ENCODE measurements at regions not wholly inside any gene's neighbourhood (a gene's known extent, or its start where the extent isn't known, plus 50 kb on each side); places are given as distances from the start of the nearest gene placed in this dataset.

DNA sequence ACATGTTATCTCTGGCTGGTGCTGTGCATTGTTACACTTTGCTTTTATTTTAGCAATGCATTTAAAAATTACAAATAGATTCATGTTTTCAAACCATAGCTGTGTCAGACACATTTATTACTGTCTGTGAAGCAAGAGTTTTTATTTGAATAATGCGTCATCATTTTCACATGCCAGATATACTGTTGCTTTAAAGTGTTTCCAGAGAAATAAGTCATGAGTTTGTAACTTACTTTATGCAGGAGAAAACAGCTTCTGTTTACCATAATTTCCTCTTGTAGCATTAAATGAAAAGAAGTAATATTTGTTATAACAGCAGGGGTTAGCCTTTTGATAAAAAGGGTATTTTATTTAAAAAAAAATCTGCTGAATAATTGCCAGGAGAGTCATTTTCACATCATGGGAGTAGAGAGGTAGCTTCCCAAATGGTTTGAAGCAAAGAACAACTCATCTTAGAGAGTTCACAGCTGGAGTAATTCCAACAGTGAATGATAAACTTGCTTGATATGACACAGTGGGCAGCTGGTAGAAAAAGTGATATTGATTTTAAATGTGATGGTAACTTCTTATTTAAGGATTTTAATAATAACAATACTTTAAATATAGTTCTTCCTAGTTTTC, 1274.5 kb upstream of the CRIM1 start:
- DNase-seq: no peak

DNA sequence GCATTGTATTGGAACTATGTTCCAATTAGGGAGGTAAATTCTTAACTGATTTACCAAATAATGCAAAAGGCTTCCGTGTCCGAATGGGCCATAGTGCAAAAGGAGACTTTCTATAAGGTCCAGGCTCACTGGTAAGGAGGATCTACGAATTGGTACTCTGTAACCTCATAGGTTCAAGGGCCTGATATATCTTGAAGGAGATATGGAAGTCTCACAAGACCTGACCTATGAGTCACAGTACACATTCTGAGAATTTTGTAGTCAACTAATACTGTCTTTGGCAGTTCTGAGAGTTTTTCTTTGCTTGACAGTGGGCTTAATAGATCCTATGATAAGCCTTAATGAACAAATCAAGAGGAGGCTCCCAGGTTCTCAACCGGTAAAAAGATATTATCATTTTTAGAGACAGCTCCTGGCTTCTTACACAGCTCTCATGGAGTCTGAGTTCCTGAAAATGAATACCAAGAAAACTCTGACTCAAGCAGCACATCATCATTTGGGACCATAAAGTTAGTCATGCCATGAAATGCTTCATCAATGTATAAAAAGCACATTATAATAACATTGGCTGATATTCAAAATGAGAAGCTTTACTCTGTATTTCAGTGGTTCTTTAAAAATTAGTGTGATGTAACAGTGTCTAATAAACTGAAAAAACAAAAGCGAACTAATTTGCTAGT, 1275.2 kb upstream of the CRIM1 start:
- DNase-seq: no peak

DNA sequence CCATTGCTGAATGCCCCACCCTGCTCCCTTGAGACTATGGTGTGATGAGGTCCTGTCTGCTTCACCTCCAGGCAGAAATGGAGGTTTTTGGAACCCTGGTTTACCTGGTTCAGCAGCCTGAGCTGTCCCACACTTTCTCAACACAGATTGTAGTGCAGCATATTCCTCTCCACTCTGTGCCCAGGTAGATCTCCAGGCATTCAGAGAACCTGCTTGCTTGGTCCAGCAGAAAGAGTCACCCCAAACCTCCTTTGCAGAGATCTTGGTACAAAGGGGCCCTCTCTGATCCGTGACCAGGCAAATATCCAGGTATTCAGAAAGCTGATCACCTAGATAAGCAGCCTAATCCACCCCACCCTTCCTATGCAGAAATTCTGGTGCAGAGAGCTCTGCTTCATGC, 1288.2 kb upstream of the CRIM1 start:
- DNase-seq: no peak

DNA sequence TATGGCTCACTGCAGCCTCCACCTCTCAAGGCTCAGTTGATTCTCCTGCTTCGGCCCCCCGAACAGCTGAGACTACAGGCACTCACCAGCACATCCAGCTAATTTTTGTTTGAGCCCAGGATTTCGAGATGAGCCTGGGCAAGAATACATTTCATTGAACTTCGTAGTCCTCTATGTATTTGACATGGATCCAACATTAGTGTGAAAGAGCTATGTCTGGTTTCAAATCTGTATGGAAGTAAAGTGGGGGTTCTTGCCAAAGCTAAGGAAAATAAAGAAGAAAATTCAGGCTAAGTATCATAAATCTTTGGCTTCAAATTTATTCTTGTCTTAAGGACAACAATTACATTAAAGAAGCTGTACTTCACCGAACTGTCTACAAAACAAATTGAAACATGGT, 1291.7 kb upstream of the CRIM1 start:
- no peak for DNase-seq

DNA sequence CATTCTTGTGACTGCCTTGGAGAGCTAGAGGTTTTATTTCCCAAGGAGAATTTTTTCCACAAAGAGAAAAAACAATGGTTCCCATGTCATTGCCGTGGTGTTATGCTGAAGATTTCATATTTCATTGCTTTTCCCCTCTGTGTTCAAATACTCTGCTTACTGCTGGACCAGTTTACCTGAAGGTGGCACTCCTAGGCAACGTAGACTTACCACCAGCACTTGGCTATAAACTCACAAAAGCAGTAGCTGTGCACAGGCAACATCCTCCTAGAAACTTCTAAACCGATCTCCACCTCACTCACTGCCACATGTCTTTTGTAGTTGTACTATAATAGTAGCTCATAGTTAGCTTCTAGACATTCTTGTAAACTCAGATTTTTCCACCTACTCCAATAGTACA, 1319.7 kb upstream of the CRIM1 start:
- DNase-seq: no peak

DNA sequence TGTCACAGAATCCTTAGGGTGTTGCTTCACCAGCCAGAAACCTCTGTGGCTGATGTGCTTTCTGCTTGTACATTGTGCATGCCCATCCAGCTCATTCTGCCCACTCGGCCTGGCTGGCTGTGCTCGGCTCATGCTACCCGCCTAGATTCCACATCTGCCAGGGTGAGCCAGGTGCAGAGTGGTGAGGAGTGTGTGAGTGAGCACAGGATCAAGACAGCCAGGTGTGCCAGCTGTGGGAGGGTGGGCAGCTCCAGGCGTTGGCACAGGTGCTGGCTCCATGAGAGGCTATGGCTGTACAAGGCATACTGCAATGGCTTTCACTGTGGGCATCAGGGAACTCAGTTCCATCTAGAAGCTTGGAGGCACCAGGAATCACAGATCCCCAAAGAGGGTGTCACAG, 1321.8 kb upstream of the CRIM1 start:
- DNase-seq: no peak

DNA sequence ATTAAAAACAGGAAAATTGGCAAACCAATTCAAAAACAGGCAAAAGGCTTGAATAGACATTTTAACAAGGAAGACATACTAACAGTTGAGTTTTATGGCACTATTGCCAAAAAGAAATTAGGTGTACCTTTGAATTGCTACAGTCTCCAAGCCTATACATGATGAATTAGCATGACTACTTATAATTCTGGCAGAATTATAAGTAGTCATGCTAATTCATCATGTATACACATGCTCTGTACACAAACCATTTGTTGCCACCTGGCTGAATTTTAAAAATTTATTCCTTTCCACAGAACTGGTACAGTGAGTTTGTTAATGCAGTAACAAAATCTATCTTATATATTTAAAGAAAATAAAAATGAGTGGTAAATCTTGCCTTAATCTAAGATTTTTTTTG, 1332.0 kb upstream of the CRIM1 start:
- no peak for DNase-seq

DNA sequence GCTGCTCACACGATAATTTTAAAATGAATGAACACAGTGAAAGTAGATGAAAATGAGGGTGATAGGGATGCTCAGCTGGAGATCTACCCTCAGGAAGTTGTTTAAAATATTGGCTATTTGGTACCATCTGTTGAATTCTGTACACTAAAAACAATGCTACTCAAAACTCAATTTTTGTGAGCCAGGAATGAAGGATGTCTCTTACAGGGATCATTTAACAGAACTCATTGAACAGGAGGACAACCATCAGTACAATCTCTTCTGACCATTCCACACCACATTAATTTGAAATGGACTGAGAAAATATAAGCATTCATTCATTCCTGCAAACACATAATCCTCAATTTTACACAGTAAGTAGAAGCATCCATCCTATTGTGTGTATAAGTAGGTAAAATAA, 1355.1 kb upstream of the CRIM1 start:
- DNase-seq: no peak

DNA sequence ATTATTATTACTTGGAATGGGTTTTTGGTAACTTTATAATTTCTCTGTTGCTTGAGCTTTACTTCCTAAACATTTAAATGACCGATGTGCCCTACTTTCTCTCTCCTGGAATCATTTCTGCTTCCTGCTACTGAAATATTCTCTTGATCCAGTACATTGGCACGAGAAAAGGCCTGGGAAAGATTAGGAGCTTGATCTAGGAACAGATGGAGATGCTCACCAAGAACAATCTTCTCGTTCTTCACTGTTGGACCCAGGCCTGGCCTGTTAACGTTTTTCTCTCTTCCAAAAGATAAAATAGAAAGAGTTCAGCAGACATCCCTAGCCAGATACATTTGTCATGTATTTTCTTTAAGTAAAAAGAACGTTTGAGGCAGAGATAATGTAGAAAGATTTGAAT, 1356.8 kb upstream of the CRIM1 start:
- DNase-seq: no peak

DNA sequence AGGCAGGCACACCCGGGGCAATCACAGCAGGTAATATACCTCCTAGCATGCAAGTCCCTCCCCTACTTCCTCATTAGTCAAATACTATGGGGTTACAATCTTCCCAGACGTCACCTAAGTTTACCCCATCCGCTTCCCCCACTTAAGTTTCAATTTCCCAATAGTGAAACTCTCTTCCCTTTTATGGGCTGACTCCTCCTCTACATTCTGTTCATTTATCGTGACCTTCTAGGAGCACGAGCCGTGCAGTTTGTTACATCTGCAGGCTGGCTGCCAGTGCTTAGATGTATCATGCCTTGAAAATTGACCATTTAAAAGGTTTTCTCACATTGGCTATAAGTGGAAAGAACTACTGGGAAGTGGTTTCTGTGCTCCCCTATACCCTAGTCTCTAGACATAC, 1357.8 kb upstream of the CRIM1 start:
- DNase-seq: no peak

DNA sequence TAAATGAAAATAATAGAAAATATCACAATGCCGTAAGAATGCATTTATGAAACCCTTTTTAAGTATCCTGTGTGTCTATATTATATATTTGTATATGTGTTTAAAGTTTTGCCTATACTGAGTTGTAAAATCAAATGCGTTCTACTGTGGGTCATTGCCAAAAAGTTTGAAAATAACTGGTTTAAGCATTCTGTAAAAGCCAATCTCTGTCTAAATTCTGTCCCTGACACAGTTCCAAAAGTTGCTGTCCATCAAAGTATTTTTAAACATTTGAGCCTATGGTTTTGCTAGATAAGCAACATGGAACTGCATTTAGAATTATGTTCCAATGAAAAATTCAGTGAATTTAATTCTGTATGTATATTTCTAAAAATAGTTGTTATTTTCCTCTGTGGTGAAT, 1360.4 kb upstream of the CRIM1 start:
- no peak for DNase-seq

DNA sequence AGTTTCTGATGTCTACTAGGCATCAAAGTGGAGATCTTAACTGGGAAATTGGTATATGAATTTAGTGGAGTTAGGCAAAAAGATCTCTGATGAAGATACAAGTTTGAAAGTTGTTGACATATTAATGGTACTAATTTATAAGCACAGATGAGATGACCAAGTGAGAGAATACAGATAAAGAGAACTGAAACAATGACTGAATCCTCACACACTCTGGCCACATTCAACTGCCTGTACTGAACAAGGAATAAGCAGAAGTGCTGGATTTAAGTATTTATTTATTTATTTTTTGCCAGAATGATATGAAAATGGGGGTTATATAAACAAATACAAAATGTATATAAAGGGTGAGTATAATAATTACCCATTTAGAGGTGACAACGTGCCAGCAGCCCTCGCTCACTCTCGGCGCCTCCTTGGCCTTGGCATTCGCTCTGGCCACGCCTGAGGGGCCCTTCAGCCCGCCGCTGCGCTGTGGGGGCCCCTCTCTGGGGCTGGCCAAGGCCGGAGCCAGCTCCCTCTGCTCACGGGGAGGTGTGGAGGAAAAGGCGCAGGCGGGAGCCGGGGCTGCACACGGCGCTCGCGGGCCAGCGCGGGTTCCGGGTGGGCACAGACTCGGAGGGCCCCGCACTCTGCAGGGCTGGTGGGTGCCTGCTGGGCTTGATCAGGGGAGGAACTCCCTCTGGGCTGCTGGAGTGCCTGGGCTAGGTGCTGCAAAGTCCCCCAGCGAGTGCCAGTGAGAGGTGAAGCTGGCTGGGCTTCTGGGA, 1363.9 kb upstream of the CRIM1 start:
- DNase-seq: no peak

DNA sequence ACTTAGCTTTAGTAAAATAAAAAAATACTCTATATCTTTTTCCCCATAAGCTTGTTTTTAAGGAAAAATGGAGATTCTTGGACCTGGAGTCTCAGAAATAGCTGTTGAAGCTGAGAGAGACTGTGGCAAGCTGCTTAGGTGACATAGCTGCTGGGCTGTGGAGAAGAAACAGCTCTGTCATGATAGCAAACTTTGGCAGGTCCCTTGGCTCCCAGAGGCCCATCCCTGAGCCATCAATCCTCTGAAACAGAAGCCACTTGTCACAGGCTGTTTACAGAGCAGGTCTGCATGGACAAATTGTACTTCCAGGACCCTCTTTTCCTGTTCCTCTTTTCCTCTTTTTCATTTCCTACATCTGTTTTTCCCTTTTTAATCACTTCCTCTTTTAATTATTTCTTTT, 1370.1 kb upstream of the CRIM1 start:
- no peak for DNase-seq

DNA sequence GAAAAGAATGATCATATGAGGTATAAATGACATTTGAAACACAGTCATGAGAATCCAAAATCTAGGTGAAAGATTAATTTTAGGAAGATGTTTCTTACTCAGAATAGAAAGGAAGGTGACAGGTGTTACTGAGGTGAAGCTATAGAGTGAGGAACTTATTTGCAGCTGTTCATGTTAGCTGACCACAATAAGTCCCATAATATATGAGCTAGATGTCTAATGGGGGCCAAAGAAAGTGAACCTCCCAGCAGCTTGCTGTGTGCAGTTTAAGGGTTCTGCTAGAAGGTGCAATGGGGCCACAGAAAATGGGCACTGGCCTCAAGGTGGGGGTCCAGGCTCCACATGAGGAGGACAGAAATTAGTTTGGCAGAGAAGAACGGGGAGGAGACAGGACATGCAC, 1374.9 kb upstream of the CRIM1 start:
- no peak for DNase-seq

DNA sequence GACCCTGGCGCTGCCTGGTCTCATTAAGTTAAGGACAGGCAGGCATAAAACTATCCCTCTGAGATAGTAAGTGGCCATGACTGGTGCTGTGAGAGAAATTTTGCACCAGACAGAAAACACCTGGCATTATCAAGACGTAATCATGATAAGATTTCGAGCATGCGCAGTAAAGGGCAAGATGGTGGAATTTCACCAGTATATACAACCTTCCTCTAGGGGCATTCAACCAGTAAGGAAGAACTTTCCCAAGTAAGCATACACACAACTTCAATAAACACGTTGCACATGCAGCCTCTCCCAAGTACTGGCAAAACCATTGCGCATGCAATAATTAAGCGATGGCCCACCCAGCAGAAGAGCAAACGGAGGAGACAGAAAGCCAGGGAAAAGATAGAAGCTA, 1376.4 kb upstream of the CRIM1 start:
- DNase-seq: no peak

DNA sequence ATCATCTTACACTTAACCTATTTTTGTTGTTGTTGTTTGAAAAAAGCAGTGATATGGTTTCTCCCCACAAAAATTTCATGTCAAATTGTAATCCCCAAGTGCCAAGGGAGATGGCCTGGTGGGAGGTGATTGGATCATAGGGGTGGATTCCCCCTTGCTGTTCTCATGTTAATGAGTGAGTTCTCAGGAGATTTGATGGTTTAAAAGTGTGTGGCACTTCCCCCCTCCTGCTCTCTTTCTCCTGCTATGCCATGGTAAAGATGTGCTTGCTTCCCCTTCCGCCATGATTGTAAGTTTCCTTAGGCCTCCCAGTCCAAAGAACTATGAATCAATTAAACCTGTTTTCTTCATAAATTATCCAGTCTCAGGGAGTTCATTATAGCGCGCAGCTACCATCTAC, 1362.7 kb upstream of the FAM98A start:
- DNase-seq: no peak

DNA sequence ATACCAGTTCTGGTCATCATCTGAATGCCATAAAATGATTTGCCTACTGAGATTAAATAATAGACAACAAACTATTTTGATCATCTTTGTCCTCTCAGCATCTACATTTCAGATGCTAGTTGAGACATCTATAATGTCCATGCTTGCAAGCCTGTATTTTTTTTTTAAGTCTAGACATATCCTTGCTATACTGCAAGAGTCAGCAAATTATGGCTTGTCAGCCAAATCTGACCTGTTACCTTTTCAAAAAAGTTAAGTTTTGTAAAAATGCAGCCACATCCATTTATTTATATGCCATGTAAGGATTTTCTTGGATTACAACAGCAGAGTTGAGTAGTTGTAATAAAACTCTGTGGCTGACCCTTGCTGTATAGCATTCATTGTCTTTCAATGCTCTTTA, 1355.7 kb upstream of the FAM98A start:
- no peak for DNase-seq

DNA sequence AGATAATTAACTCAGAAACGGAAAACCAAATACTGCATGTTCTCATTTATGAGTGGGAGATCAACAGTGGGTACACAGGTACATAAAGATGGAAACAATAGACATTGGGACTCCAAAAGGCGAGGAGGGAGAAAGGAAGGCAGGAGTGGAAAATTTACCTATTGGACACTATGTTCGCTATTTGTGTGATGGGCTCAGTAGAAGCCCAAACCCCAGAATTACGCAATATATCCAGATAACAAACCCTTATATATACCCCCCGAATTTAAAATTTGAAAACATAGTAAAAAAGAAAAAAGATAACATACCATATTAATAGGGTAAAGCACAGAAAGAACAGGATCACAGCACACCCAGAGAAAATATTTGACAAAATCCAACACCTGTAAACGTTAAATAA, 1351.7 kb upstream of the FAM98A start:
- DNase-seq: no peak

DNA sequence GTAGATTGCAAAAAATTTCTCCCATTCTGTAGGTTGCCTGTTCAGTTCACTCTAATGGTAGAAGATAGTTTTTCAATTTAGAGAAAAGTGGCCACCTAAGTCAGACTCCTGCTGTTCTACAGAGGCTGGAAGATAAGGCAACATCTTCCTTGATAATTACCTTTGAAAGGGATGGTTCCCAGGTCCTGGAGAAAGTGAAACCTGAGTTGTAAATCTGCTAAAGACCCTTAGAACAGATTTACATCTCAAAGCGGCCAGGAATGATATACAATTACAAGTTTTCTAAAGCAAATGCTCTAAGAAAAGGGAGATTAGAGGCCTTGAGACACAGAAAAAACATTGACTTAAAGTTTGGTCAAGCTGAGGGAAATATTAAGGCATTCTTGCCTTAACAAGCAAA, 1350.2 kb upstream of the FAM98A start:
- DNase-seq: no peak

DNA sequence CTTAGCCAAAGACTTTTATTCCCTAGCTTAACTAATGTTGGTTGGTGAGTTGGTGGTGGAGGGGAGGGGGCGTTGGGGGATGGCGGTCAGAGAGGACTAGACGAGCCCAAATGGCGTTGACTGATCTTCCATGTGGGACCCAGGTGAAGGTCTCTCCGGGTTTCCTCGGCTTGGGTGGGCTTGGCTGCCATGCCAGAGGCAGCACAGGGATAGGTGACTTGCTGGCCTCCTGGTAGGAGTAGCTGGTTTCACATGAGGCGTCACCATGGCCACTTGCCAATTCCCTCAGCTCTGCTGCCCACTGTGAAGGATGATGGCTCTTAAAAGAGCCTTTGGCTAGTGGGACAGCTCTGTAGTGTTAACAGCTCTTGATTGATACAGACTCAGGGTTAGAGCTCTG, 1337.0 kb upstream of the FAM98A start:
- DNase-seq: no peak

DNA sequence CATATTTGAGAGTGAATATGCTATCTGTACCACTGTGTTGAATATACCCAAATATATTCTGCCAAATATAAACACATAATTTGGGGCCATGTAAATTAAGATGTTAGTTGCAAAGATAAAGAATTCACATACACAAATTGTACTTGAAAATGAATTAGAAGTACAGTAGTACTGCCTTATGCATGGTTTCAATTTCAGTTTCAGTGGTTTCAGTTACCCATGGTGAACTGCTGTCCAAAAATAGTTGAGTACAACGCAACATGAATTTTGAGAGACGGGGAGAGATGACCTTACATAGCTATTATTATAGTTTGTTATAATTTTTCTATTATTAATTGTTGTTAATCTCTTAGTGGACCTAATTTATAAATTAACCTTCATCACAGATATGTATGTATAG, 1313.0 kb upstream of the FAM98A start:
- no peak for DNase-seq

DNA sequence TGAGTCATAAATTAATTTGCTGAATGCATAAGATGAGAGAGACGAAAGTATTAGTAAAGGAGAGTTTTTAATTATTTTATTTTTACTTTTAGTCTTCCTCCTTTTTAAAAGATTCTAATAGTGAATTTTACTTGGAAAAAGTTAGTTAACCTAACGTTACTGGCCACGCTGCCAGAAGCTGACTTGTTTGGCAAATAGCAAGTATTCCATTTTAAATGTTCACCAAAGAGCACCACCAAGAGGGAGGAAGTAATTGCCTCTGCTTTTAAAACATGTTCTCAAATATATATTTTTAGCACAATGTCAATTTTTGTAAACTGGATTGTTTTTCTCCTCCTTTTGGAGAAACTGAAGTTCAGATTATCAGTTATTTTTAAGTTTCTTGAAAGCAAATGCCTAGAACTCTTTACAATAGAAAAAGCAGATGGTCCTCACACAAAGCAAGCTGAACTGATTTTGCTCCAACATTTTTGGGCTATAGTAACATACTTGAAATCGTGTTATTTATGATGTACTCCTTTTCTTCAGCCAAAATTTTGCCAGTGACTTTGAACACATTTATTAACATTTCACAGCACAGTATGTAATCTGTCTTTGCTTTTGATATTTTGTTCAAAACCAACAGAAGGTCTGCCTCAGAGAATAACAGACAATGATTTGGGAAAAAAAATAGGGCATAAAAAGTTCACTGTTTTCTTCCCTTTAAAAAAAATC, 1311.0 kb upstream of the FAM98A start:
- DNase-seq: no peak

DNA sequence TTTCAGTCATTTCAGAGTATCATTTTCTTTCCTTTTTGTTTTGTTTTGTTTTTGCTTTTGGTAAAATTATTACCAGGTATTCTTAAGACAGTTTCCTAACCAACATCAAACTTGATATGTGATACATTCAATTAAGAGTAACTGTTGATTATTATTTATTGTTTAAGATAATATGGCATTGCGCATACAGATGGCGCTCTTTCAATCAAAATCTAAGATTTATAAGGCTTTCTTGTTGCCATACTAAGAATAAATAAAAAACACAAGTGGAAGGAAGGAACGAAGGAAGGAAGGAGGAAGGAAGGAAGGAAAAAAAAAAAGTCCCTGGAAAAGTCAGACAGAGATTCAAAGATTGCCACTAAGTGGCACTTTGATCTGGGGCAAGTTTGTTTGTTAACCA, 1308.7 kb upstream of the FAM98A start:
- DNase-seq: no peak

DNA sequence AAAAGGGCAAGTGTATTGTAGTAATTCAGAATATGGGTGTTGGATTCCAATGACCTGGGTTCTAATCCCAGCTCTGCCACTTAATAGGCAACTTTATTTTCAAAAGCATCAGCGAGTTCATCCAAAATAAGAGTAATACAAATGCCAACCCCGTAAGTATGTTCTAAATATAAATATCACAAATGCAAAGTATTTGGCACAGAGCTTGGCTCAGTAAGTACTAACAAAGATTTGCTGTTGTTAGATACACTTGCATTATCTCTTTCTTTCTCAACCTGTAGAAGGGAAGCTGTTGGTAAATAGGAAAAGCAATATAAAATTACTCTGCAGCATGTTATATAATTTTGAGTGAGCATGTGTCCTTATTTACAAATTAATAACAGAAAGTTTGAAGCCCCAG, 1302.6 kb upstream of the FAM98A start:
- no peak for DNase-seq

Measured in activated naive CD4-positive, alpha-beta T cell treated with Interleukin-2 at 50 U/mL for 16 hours (primary cell).